M059J (cell line): ENCODE measurements at regions not wholly inside any gene's neighbourhood (a gene's known extent, or its start where the extent isn't known, plus 50 kb on each side); places are given as distances from the start of the nearest gene placed in this dataset.
"Not testable (repeated sequence)": the region's sequence is repeated elsewhere in the genome, so short reads cannot be mapped to it uniquely, and the experiment has no call there.

Source experiments
- DNase-seq: peaks from one replicate; pipeline ENCODE4 v3.0.0-alpha.2; 2012; ENCODE audit warnings: low read depth

DNA sequence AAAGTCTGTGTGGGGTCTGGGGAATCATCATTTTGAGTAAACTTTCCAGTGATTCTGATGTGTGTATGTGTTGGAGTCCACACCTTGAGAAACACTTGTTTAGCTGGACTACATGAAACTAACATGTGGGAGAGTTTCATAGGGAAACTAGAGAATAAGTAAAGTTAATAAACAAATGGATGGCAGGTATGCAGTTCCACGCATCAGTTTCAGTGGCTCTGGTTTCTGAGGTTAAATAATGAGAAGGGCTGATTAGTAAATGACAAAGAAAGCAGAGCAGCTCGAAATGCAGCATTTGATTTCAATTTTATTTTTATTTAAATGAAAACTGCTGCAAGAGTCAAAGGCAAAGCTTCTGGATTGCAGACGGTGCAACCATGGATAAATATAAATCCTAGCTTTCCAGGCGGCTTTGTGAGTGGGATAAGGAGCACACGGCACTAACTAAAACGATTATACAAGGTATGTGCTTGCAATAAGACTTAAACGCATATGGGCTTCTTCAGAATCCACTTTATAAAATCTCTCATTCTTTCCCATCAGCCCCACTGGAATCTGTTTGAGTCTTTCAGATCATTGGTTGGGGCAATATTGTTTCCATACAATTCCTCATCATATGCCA, 310.7 kb downstream of the PLPP3 start:
- DNase-seq: no peak

DNA sequence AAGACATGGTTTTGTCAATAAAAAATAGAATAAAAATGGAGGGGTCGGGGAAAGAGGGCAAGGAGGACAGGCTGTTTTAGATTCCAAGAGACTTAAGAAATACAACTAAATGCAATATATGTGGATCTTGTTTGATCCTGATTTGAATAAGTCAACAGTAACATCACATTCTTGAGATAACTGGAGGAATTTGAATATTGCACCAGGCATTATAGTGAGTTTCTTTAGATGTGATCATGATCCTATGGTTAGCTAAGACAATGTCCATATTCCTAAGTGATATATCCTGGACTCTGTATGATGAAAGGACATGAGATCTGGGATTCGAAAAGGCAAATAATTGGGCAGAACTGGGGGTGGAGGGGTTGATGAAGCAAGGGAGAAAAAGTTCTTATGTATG, 311.8 kb downstream of the PLPP3 start:
- DNase-seq: no peak

- DNase-seq: no peak
Measured at GRCh38 chr1:56266359-56266758, 313.0 kb downstream of the PLPP3 start.

DNA sequence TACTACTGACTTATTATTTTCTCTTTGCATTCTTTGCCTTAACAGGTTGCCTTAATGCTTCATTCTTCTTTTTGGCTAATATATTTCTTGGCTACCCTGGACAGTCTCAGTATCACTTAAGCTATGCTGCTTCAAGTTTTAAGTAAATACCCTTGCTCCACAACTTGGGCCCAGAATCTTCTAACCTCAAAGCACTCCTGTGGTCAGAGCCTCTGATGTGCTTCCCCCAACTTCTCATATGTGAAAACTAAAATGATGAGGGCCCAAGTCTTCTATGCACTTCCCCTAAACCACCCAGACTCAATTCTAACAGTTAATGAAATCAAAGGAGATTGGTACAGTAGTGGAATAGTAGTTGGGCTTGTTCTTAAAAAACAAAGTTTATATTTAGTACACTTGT, 314.1 kb downstream of the PLPP3 start:
- no peak for DNase-seq

DNA sequence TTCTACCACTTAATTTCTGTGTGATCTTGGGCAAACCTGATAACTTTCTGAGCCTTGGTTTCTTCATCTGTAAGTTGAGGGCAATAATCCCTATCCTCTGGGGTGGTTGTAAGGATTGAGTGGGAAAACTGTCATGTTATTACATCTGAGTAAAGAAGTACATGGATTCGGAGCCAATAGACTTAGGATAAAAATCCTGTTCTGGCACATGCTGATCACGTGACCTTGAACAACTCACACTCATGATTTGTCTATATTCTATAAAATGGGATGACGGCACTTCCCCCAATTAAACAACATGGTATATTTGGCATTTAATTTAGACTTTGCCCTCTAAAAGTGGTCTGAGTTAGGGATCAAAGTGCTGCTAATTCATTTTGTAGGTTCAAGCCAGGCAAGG, 315.5 kb downstream of the PLPP3 start:
- DNase-seq: no peak

DNA sequence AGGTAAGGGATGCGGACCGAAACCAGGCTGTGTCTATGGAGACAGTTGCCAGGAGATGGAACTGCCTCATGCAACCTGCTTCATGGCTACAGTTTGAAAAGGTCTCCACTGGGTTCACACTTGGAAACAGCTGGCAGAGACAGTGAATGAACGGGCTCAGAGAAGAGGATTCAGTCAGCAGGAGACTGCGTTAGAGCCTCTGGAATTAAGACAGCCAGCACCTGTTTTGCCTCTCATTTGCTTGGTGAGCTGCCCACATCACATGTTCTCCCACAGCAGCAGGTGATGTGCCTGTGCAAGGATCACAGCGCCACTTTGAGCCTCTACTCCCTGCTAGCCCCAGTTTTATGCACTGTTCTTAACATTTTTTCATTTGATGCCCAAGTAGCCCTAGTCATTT, 321.0 kb downstream of the PLPP3 start:
- no peak for DNase-seq

- DNase-seq: no peak
Measured at GRCh38 chr1:56257726-56258125, 321.6 kb downstream of the PLPP3 start.

- no peak for DNase-seq
Measured at GRCh38 chr1:56256153-56257000, 323.0 kb downstream of the PLPP3 start.

- no peak for DNase-seq
Measured at GRCh38 chr1:56255516-56256152, 323.7 kb downstream of the PLPP3 start.

DNA sequence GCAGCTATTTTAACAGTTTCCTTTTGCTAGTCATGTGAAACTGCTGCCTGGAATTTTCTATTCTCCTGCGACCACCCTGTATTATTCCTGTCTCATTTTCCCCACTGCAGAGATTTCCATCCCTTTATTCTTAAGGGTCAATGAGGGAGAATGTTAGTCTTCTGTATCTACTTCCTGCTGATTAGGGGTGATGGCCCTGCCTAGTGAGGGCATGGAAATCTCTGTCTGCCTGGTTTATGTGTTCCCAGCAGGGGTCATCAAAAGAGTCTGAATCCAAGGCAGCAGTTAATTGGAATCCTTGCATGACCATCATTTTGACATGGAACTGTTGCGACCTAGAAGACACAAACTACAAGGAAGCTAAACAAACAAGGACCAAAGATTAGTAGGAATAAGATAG, 325.2 kb downstream of the PLPP3 start:
- no peak for DNase-seq

- no peak for DNase-seq
Measured at GRCh38 chr1:56250809-56251208, 328.6 kb downstream of the PLPP3 start.

- no peak for DNase-seq
Measured at GRCh38 chr1:56249234-56249633, 330.1 kb downstream of the PLPP3 start.

DNA sequence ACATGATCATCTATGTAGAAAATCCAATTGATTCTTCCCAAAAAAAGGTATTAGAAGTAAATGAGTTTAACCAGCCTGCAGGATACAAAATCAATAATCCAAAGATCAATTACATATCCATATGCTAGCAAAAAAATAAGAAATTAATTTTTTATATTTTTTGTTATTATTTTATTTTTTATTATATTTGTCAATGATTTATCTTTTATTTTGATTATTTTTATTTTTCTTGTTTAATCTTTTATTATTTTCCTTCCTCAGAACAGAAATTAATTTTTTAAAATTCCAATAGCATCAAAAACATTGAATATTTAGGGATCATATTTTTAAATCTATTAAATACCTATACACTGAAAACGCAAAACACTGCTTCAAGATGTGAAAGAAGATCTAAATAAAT, 331.2 kb downstream of the PLPP3 start:
- DNase-seq: no peak

- DNase-seq: not testable (repeated sequence)
Measured at GRCh38 chr1:56246726-56247125, 332.6 kb downstream of the PLPP3 start.

DNA sequence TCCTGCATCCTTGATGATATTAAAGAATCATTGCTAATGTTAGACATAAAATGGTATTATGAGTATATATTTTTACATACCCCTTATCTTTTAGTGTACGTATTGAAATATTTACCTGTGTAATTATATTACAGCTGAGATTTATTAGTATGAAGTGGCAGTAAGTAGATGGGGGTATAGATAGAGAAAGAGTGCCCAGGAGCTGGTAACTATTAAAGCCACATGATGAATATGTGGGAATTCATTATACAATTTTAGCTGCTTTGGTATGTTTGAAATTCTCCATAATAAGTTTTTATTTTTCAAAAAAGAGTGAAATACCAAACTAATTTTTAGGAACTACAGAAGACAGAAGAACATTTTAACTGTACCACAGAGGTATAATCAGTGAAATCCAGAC, 339.0 kb downstream of the PLPP3 start:
- DNase-seq: no peak

GRCh38 chr1:56237491-56238064, 341.8 kb downstream of the PLPP3 start:
- no peak for DNase-seq

GRCh38 chr1:56236688-56237087, 342.7 kb downstream of the PLPP3 start:
- no peak for DNase-seq

DNA sequence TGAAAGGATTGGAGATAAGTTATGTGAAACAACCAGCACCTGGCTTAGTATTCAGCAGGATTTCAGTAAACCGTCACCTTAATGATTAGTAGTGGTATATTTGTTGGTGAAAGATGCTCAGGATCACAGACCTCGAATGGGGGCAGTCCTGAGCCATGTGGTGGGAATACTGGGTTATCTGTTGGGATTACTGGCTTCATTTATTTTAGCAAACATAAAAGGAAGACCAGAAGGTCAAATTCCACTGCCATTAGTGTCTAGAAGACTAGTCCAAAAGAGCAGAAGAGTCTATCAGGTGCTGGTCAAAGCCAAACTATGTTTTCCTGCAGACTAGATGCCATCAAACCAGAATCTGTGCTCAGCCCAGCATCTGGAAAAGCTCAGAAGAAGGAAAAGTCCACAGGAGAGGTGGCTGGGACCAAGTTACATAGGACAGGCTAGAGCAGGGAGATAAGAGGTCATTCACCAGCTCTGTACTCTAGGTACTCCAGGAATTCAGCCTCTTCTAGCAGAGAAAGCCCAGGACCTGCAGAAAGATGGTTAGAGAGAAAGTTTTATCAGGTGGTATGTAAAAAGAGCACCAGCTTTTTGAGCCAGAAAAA, 343.4 kb downstream of the PLPP3 start:
- no peak for DNase-seq

- no peak for DNase-seq
Measured at GRCh38 chr1:56229186-56229585, 350.2 kb downstream of the PLPP3 start.

DNA sequence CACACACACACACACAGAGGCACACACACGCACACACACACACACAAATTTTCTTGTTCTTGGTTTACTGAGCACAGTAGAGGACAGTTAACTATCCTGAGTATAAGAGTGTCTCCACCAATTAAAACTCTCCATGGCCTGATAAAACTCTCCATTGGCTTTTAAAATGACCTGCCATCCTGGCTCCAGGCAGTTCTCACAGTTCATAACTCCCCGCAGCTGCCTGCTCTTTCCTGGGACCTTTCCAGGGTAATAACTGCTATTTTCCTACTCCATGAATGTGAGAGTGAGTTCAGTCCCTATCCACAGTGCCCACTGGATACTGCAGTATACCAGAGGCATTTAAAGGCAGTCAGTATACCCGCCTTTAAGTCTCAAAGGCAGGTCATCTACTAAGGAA, 351.5 kb downstream of the PLPP3 start:
- no peak for DNase-seq

DNA sequence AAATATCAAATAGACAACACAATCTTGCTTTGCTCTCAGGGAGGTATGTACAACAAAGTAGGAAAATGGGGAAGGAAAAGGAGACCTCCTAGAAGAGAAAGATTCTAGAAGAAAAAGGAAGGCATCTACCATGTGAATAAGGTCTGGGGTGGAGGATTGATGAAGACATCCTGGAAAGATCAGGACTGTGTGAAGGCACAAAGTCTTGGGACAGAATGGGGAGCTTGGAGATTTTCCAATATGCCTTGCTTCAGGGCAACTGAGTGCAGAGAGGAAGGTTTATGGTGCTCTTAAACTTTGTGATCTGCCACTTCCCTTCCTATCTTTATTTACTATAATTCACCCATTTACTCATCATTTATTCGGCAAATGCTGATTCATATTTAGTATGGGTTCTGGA, 352.0 kb downstream of the PLPP3 start:
- no peak for DNase-seq
